OCI-LY1 (cell line): ENCODE measurements at regions not wholly inside any gene's neighbourhood (a gene's known extent, or its start where the extent isn't known, plus 50 kb on each side); places are given as distances from the start of the nearest gene placed in this dataset.

Source experiments
- H2AFZ ChIP-seq: fragments of 200-600 bp; sonication (generic), shearing (Covaris generic); 2 replicates; pipeline ENCODE4 v1.6.0; 2014; ENCODE audit warnings: antibody characterized with exemption, mild to moderate bottlenecking, low read length
- H3F3A ChIP-seq: fragments of 200-600 bp; sonication (generic), shearing (Covaris generic); 2 replicates; pipeline ENCODE4 v1.6.0; 2014; ENCODE audit warnings: mild to moderate bottlenecking, antibody characterized with exemption, low read length, moderate library complexity; ENCODE audit not compliant: insufficient read depth
- H3K27ac ChIP-seq: fragments of 200-600 bp; sonication (generic); 2 replicates; pipeline ENCODE4 v1.5.1; 2014; ENCODE audit warnings: low read length, mixed run types, mild to moderate bottlenecking, low read depth; ENCODE audit not compliant: poor library complexity, severe bottlenecking
- H3K27me3 ChIP-seq: fragments of 200-600 bp; sonication (generic); 2 replicates; pipeline ENCODE4 v1.6.0; 2014; ENCODE audit warnings: antibody characterized with exemption, mild to moderate bottlenecking, low read length, moderate library complexity; ENCODE audit not compliant: insufficient read depth
- H3K36me3 ChIP-seq: fragments of 200-600 bp; sonication (generic); 2 replicates; pipeline ENCODE4 v1.6.1; 2014; ENCODE audit warnings: mild to moderate bottlenecking, antibody characterized with exemption, low read length, moderate library complexity, mixed read lengths; ENCODE audit not compliant: insufficient read depth
- H3K4me1 ChIP-seq: fragments of 200-600 bp; sonication (generic); 2 replicates; pipeline ENCODE4 v1.5.1; 2014; ENCODE audit warnings: mild to moderate bottlenecking, low read length, moderate library complexity; ENCODE audit not compliant: insufficient read depth, severe bottlenecking
- H3K4me2 ChIP-seq: fragments of 200-600 bp; sonication (generic), shearing (Covaris generic); 2 replicates; pipeline ENCODE4 v1.6.1; 2014; ENCODE audit warnings: low read length
- H3K4me3 ChIP-seq: fragments of 200-600 bp; sonication (generic); 2 replicates; pipeline ENCODE4 v1.5.1; 2014; ENCODE audit warnings: low read length, low read depth, mild to moderate bottlenecking, mixed read lengths; ENCODE audit not compliant: poor library complexity, severe bottlenecking
- H3K79me2 ChIP-seq: fragments of 200-600 bp; shearing (Covaris generic); 2 replicates; pipeline ENCODE4 v1.6.1; 2016; ENCODE audit warnings: mixed run types, low read length, mixed read lengths; ENCODE audit not compliant: insufficient read depth
- H3K9ac ChIP-seq: fragments of 200-600 bp; sonication (generic), shearing (Covaris generic); 2 replicates; pipeline ENCODE4 v1.6.1; 2014; ENCODE audit warnings: mild to moderate bottlenecking, low read length, mixed read lengths
- H3K9me2 ChIP-seq: fragments of 200-600 bp; sonication (generic), shearing (Covaris generic); 2 replicates; pipeline ENCODE4 v1.6.1; 2014; ENCODE audit warnings: low read depth, mild to moderate bottlenecking, low read length, mixed read lengths
- H3K9me3 ChIP-seq: fragments of 200-600 bp; shearing (Covaris generic); 2 replicates; pipeline ENCODE4 v1.6.1; 2014; ENCODE audit warnings: low read length, mixed read lengths
- H4K20me1 ChIP-seq: fragments of 200-600 bp; sonication (generic), shearing (Covaris generic); 2 replicates; pipeline ENCODE4 v1.6.0; 2016; ENCODE audit warnings: mild to moderate bottlenecking, low read length; ENCODE audit not compliant: insufficient read depth
- EZH2 ChIP-seq: fragments of 200-600 bp; sonication (generic), shearing (Covaris generic); IDR thresholded peaks from 2 replicates; pipeline ENCODE4 v1.8.0; 2017; ENCODE audit warnings: borderline replicate concordance, mixed run types, mild to moderate bottlenecking, antibody characterized with exemption, low read length, moderate library complexity, mixed read lengths
- TF ChIP-seq, protein P1 (sequence below): fragments of 200-600 bp; sonication (generic), shearing (Covaris generic); IDR thresholded peaks from 2 replicates; pipeline ENCODE4 v1.5.1; 2017; ENCODE audit warnings: mild to moderate bottlenecking, antibody characterized with exemption, low read length, moderate library complexity, mixed read lengths

DNA sequence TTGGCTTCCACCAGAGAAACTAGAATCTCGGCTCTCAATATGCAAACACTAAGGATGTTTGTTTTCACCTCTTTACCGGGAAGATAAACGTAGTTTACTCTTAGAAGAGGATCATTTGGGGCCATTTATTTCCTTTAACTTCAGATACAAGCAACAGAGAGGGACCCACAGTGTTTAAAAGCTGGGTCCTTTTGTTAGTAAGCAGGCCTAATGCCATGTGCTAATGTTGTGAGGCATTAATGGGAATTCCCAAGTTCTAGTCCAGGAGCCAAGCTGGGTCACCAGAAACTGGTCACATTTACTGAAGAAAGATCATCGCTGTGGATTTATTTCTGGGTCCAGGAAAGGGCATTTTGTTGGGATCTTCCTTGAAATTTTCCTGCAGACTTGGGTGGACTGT, 78.1 kb upstream of the ADAMTS9 start:
- Histone ChIP-seq H3K9me3 (no peaks in the 10 kb centered on the region), H3K4me2 (no peak overlapping the region), H3K4me1 (no peaks in the 10 kb centered on the region), H2AFZ (no peak overlapping the region), H3K36me3 (no peaks in the 10 kb centered on the region), H3K9me2 (no peaks in the 10 kb centered on the region), H3K79me2 (no peaks in the 10 kb centered on the region), H4K20me1 (no peaks in the 10 kb centered on the region), H3F3A (no peaks in the 10 kb centered on the region), H3K27me3 (0 out of 2 replicates have a peak, but pooled peaks cover 3% of the 10 kb centered on the region), H3K27ac (no peak overlapping the region), H3K4me3 (no peak overlapping the region), H3K9ac (no peak overlapping the region)
- no peak for TF ChIP-seq EZH2
- TF ChIP-seq, protein P1, sequence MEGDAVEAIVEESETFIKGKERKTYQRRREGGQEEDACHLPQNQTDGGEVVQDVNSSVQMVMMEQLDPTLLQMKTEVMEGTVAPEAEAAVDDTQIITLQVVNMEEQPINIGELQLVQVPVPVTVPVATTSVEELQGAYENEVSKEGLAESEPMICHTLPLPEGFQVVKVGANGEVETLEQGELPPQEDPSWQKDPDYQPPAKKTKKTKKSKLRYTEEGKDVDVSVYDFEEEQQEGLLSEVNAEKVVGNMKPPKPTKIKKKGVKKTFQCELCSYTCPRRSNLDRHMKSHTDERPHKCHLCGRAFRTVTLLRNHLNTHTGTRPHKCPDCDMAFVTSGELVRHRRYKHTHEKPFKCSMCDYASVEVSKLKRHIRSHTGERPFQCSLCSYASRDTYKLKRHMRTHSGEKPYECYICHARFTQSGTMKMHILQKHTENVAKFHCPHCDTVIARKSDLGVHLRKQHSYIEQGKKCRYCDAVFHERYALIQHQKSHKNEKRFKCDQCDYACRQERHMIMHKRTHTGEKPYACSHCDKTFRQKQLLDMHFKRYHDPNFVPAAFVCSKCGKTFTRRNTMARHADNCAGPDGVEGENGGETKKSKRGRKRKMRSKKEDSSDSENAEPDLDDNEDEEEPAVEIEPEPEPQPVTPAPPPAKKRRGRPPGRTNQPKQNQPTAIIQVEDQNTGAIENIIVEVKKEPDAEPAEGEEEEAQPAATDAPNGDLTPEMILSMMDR = no peak

DNA sequence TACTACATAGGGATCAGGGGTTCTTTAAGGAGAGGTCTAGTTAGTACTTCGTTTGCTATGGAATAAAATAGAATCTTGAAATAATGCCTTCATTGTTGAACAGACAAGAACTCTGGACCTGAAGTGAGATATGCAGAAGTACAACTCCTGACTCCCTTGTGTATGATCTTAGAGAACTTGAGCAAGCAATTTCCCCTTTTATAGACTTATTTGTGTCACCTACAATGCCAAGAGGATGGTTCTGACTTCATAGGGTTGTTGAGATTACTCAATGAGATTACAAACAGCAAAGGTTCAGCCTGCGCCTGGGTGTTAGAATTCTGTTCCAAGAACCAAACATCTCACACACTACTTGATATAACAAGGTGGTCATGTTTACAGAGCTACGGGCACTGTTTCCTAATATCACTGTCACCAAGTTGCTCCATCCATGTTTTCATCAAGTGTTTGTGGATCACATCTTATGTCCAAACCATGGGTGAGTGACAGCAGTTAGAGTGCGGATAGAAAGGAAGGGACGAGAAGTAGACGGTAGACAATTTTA, 76.7 kb upstream of the ADAMTS9 start:
- Histone ChIP-seq H3K4me3 (no peak overlapping the region), H3K4me1 (no peaks in the 10 kb centered on the region), H3K27me3 (0 out of 2 replicates have a peak, but pooled peaks cover 3% of the 10 kb centered on the region)

DNA sequence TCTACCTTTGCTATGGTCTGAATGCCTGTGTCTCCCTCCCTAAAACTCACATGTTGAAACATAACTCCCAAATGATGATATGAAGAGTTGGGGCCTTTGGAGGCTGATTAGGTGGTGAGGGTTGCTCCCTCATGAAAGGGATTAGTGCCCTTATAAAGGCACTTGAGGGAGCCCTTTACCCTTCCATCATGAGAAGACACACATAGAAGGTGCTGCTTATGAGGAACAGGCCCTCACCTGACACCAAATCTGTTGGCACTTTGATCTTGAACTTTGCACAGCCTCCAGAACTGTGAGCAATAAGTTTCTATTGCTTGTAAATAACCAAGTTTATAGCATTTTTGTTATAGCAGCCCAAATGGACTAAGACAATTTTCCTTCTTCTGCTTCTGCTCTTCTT, 76.2 kb upstream of the ADAMTS9 start:
- no peaks in the 10 kb centered on the region for H4K20me1 ChIP-seq
- no peaks in the 10 kb centered on the region for H3K36me3 ChIP-seq
- H2AFZ ChIP-seq = no peak overlapping the region
- H3K27ac ChIP-seq = no peak overlapping the region
- no peaks in the 10 kb centered on the region for H3K9me2 ChIP-seq
- H3K79me2 ChIP-seq = no peaks in the 10 kb centered on the region
- H3K9ac ChIP-seq = no peak overlapping the region
- H3K4me1 ChIP-seq = no peaks in the 10 kb centered on the region
- 0 out of 2 replicates have a peak, but pooled peaks cover 3% of the 10 kb centered on the region for H3K27me3 ChIP-seq
- H3K4me2 ChIP-seq = no peak overlapping the region
- no peaks in the 10 kb centered on the region for H3F3A ChIP-seq
- H3K9me3 ChIP-seq = no peaks in the 10 kb centered on the region
- no peak overlapping the region for H3K4me3 ChIP-seq
- TF ChIP-seq, protein P1 = no peak
- no peak for TF ChIP-seq EZH2

More for the DNA sequence above, 76.7 kb upstream of the ADAMTS9 start:
- H3K36me3 ChIP-seq = no peaks in the 10 kb centered on the region
- no peak for TF ChIP-seq EZH2
- TF ChIP-seq, protein P1 = no peak
- H3K9me2 ChIP-seq = no peaks in the 10 kb centered on the region
- H2AFZ ChIP-seq = no peak overlapping the region
- H3F3A ChIP-seq = no peaks in the 10 kb centered on the region
- H3K4me2 ChIP-seq = no peak overlapping the region
- no peaks in the 10 kb centered on the region for H3K79me2 ChIP-seq
- no peak overlapping the region for H3K27ac ChIP-seq
- H4K20me1 ChIP-seq = no peaks in the 10 kb centered on the region
- no peak overlapping the region for H3K9ac ChIP-seq
- no peaks in the 10 kb centered on the region for H3K9me3 ChIP-seq
